ENCODE measurements at regions not wholly inside any gene's neighbourhood (a gene's known extent, or its start where the extent isn't known, plus 50 kb on each side); places are given as distances from the start of the nearest gene placed in this dataset.

DNA sequence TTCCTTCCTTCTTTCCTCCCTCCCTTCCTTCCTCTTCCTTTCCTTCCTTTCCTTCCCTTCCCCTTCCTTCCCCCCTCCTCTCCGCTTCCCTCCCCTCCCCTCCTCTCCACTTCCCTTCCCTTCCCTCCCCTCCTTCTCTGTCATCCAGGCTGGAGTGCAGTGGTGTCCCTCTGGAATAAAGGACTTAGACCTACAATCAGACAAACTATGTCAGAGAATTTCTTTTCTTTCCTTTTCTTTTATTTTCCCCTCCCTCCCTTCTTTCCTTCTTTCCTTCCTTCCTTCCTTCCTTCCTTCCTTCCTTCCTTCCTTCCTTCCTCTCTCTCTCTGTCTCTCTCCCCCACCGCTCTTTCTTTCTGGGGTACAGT lies 242.2 kb downstream of the GATA3 start:
- no peak for TF ChIP-seq YY1 (IDR thresholded peaks at IDR 0.05; ENCODE audit: insufficient read depth, insufficient read length)
- no peak for TF ChIP-seq ZNF274 (IDR thresholded peaks at IDR 0.05; ENCODE audit: low read depth, low read length)
- TF ChIP-seq SUZ12 (IDR thresholded peaks at IDR 0.05; ENCODE audit: extremely low read depth, insufficient read depth, insufficient read length), result no peak
